HEK293 (cell line): ENCODE measurements at regions not wholly inside any gene's neighbourhood (a gene's known extent, or its start where the extent isn't known, plus 50 kb on each side); places are given as distances from the start of the nearest gene placed in this dataset.

Experiments
- YY1 ChIP-seq: fragments of 450-650 bp; formaldehyde crosslinking; IDR thresholded peaks from 2 replicates; pipeline ENCODE4 v1.5.1; 2018; ENCODE audit warnings: missing biosample characterization, missing genetic modification characterization
- ZNF555 ChIP-seq: fragments of 450-650 bp; formaldehyde crosslinking; conservative IDR thresholded peaks from 2 replicates; pipeline ENCODE4 v1.5.1; 2017; ENCODE audit warnings: missing biosample characterization, mild to moderate bottlenecking, missing genetic modification characterization, inconsistent platforms
- TF ChIP-seq, protein P1 (sequence below): fragments of 450-650 bp; formaldehyde crosslinking; IDR thresholded peaks from 2 replicates; pipeline ENCODE4 v1.5.1; 2016; ENCODE audit warnings: missing biosample characterization, missing genetic modification characterization, low read depth

DNA sequence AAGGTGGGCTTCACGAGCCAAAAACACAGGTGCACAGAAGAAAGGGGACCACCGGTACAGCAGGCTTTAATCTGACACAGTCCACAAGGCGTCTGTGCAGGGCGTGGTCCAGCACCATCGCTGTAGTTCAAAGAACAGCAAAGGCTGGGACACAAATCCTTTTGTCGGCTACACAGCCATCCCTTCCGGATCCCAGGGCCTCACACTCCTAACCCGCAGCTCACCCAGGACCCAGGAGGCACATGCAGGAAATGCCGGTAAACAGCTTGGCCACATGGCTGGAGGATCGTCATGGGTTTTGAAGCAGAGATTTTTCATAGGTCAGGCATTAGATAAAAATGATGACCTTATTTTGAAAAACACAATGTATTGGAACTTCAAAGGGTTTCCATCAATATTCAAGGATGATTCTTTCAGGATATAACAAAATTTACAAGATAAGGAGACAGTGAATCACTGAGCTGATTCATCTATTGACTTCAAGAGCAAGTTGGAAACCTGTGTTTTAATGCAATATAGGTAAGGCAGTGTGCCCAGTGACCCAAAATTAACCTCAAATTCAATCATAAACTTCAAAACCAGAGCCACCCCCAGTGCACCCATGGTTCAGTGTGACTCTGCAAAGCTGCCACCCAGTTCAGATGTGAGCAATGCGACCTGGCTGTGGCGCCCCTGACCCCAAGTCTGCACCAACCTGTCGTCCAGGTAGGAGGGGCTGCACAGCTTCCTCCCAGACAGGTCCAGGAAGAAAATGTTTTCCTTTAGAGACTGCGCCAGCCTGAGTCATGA lies 74.4 kb downstream of the TMEM18 start:
- TF ChIP-seq, protein P1, sequence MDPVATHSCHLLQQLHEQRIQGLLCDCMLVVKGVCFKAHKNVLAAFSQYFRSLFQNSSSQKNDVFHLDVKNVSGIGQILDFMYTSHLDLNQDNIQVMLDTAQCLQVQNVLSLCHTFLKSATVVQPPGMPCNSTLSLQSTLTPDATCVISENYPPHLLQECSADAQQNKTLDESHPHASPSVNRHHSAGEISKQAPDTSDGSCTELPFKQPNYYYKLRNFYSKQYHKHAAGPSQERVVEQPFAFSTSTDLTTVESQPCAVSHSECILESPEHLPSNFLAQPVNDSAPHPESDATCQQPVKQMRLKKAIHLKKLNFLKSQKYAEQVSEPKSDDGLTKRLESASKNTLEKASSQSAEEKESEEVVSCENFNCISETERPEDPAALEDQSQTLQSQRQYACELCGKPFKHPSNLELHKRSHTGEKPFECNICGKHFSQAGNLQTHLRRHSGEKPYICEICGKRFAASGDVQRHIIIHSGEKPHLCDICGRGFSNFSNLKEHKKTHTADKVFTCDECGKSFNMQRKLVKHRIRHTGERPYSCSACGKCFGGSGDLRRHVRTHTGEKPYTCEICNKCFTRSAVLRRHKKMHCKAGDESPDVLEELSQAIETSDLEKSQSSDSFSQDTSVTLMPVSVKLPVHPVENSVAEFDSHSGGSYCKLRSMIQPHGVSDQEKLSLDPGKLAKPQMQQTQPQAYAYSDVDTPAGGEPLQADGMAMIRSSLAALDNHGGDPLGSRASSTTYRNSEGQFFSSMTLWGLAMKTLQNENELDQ, result no peak
- TF ChIP-seq ZNF555 (tag by site-specific recombination), result no peak
- TF ChIP-seq YY1 (tag by site-specific recombination), result no peak
